NCI-H345 treated with DMSO at 0.1 percent for 48 hours (cell line): ENCODE measurements at regions not wholly inside any gene's neighbourhood (a gene's known extent, or its start where the extent isn't known, plus 50 kb on each side); places are given as distances from the start of the nearest gene placed in this dataset.
"Not testable (repeated sequence)": the region's sequence is repeated elsewhere in the genome, so short reads cannot be mapped to it uniquely, and the experiment has no call there.

Experiments used
- DNase-seq: peaks from one replicate; lab custom pipeline; 2025; ENCODE audit not compliant: unreplicated experiment; lab: John Stamatoyannopoulos, UW

- no peak for DNase-seq
Observed at GRCh38 chr5:163692091-163692490, 186.7 kb downstream of the MAT2B start.

- DNase-seq = peak; percentile 2
Observed at GRCh38 chr5:163695830-163696578, 190.6 kb downstream of the MAT2B start.

- no peak for DNase-seq
Observed at GRCh38 chr5:163696579-163696887, 191.1 kb downstream of the MAT2B start.

- no peak for DNase-seq
Observed at GRCh38 chr5:163706053-163706771, 200.8 kb downstream of the MAT2B start.

GRCh38 chr5:163712011-163712410, 206.6 kb downstream of the MAT2B start:
- no peak for DNase-seq

- no peak for DNase-seq
Observed at GRCh38 chr5:163718272-163718671, 212.9 kb downstream of the MAT2B start.

- no peak for DNase-seq
Observed at GRCh38 chr5:163724305-163724704, 218.9 kb downstream of the MAT2B start.

- no peak for DNase-seq
Observed at GRCh38 chr5:163727028-163727427, 221.6 kb downstream of the MAT2B start.

GRCh38 chr5:163730206-163730756, 224.9 kb downstream of the MAT2B start:
- no peak for DNase-seq

- DNase-seq = no peak
Observed at GRCh38 chr5:163731256-163731655, 225.8 kb downstream of the MAT2B start.

- no peak for DNase-seq
Observed at GRCh38 chr5:163735069-163735468, 229.7 kb downstream of the MAT2B start.

- no peak for DNase-seq
Observed at GRCh38 chr5:163747586-163747985, 242.2 kb downstream of the MAT2B start.

- DNase-seq = no peak
Observed at GRCh38 chr5:163748934-163749333, 243.5 kb downstream of the MAT2B start.

- not testable (repeated sequence) for DNase-seq
Observed at GRCh38 chr5:163750415-163750814, 245.0 kb downstream of the MAT2B start.

- no peak for DNase-seq
Observed at GRCh38 chr5:163755505-163755904, 250.1 kb downstream of the MAT2B start.

- DNase-seq = no peak
Observed at GRCh38 chr5:163756170-163756569, 250.8 kb downstream of the MAT2B start.

GRCh38 chr5:163757344-163757743, 251.9 kb downstream of the MAT2B start:
- DNase-seq = no peak

GRCh38 chr5:163758283-163758711, 252.9 kb downstream of the MAT2B start:
- no peak for DNase-seq

- no peak for DNase-seq
Observed at GRCh38 chr5:163759000-163759704, 253.7 kb downstream of the MAT2B start.

- no peak for DNase-seq
Observed at GRCh38 chr5:163760498-163760897, 255.1 kb downstream of the MAT2B start.

GRCh38 chr5:163766936-163767670, 261.7 kb downstream of the MAT2B start:
- no peak for DNase-seq
